ENCODE measurements at regions not wholly inside any gene's neighbourhood (a gene's known extent, or its start where the extent isn't known, plus 50 kb on each side); places are given as distances from the start of the nearest gene placed in this dataset.

DNA sequence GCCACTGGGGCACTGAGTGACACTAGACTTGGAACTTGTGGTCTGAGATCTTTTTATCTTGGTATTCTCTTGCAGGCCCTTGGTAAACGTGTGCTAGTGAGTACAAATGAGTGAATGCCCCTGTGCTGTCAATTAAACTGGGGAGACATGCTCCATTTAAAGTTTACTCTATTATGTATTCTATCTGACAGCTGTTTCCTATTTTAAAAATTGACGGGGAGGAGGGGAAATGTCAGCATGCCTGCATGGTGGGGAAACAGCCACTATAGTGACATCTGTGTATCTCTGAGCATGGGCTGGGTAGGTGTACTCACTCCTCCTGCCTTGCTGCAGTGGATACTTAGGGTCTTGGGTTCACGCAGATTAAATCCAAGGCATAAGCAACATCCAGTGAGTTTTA is 59.0 kb upstream of the IKBKE start:
- Histone ChIP-seq H3K4me1 (ENCODE audit: control insufficient read depth in 2 of 3, insufficient read depth in 2 of 3, low read depth in 1 of 3, low read length in 3 of 3) (no peaks in the 10 kb centered on the region), H3K36me3 (ENCODE audit: control insufficient read depth in 2 of 3, insufficient read depth in 3 of 3, low read length in 3 of 3) (no peaks in the 10 kb centered on the region), H3K9me3 (ENCODE audit: control insufficient read depth in 2 of 3, insufficient read depth in 1 of 3, low read length in 3 of 3) (no peaks in the 10 kb centered on the region), H3K27ac (ENCODE audit: low read depth in 2 of 2, low read length in 2 of 2) (no peak overlapping the region), H3K4me3 (ENCODE audit: low read length in 3 of 3) (no peak overlapping the region), H3K27me3 (ENCODE audit: control insufficient read depth, insufficient read depth, low read length) (no peaks in the 10 kb centered on the region), H3K9ac (ENCODE audit: low read length in 3 of 3) (no peak overlapping the region)
- FAIRE-seq (no peak), DNase-seq (no peak)
- TF ChIP-seq, protein P1, sequence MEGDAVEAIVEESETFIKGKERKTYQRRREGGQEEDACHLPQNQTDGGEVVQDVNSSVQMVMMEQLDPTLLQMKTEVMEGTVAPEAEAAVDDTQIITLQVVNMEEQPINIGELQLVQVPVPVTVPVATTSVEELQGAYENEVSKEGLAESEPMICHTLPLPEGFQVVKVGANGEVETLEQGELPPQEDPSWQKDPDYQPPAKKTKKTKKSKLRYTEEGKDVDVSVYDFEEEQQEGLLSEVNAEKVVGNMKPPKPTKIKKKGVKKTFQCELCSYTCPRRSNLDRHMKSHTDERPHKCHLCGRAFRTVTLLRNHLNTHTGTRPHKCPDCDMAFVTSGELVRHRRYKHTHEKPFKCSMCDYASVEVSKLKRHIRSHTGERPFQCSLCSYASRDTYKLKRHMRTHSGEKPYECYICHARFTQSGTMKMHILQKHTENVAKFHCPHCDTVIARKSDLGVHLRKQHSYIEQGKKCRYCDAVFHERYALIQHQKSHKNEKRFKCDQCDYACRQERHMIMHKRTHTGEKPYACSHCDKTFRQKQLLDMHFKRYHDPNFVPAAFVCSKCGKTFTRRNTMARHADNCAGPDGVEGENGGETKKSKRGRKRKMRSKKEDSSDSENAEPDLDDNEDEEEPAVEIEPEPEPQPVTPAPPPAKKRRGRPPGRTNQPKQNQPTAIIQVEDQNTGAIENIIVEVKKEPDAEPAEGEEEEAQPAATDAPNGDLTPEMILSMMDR (IDR thresholded peaks at IDR 0.05; ENCODE audit: borderline replicate concordance, extremely low read depth, insufficient read depth) = no peak
- intact Hi-C loops (cut with DNase I) = no loop called here

DNA sequence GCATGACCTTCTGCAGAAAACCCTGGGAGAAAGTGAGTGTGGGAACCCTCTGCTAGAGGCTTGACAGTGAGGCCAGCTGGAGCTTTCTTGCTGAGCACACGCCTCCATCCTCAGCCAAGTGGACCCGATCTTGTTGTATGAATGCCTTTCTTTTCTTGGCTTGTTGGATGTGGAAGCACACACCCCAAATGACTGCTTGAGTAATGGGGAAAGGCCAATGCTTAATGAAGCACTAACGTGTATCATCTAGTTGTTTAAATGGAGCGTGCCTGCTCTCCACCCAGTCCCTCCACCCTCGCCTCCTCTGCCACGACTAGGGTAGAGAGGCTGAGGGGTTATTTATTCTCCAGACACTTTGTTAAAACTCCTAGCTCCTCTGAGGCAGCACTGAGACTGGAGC is 54.3 kb upstream of the IKBKE start:
- intact Hi-C loops (cut with DNase I) = no loop called here
- no peaks in the 10 kb centered on the region for H3K4me1 ChIP-seq (ENCODE audit: control insufficient read depth in 2 of 3, insufficient read depth in 2 of 3, low read depth in 1 of 3, low read length in 3 of 3)
- no peaks in the 10 kb centered on the region for H3K27me3 ChIP-seq (ENCODE audit: control insufficient read depth, insufficient read depth, low read length)
- no peaks in the 10 kb centered on the region for H3K9me3 ChIP-seq (ENCODE audit: control insufficient read depth in 2 of 3, insufficient read depth in 1 of 3, low read length in 3 of 3)
- FAIRE-seq (no peak), DNase-seq (peak in 4 of 5 donors; percentile 19 to 53 (median 42))
- no peak overlapping the region for H3K4me3 ChIP-seq (ENCODE audit: low read length in 3 of 3)
- H3K27ac ChIP-seq (ENCODE audit: low read depth in 2 of 2, low read length in 2 of 2) = no peak overlapping the region
- H3K9ac ChIP-seq (ENCODE audit: low read length in 3 of 3) = no peak overlapping the region
- H3K36me3 ChIP-seq (ENCODE audit: control insufficient read depth in 2 of 3, insufficient read depth in 3 of 3, low read length in 3 of 3) = peaks cover 0 to 3% (median 2%) of the 10 kb centered on the region in 3 donors
- TF ChIP-seq, protein P1 (IDR thresholded peaks at IDR 0.05; ENCODE audit: borderline replicate concordance, extremely low read depth, insufficient read depth) = no peak

DNA sequence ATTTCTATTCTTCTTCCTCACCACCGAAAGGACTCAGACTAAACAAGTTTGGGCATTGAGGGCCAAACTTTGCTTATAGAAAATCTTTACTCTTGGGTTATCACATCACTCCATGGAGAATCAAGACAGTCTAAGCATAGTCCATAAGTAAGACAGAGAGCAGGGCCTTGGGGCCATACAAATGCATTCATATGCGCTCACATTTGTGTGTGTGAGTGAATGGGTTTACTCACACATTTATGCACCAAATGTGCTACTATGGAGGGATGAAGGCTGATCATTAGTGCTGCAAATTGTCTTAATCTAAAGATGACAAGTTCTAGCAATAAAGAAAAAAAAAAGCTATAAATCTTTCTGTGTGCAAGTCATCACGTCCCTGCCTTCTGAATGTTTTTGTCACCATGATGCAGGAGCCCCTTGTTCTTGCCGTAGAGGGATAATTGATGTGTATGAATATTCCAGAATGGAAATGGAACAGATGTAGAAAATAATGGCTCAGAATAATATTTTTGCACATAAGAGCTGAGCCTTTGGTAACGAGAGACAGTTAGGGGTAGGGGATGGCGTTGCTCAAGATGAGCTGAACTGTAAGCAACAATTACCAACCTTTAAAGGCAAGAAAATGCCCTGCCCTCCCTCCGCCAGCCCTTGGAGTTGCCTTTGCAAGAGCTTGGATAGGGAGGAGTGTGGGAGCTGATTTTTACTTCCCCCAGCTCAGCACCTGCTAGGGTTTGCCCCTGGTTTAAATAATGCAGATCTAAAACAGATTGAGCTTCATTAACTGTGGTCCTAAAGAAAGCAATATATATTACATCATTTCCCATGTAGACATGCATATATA is 52.3 kb upstream of the IKBKE start:
- Histone ChIP-seq H3K9ac (ENCODE audit: low read length in 3 of 3) (no peak overlapping the region), H3K4me1 (ENCODE audit: control insufficient read depth in 2 of 3, insufficient read depth in 2 of 3, low read depth in 1 of 3, low read length in 3 of 3) (no peaks in the 10 kb centered on the region), H3K27me3 (ENCODE audit: control insufficient read depth, insufficient read depth, low read length) (no peaks in the 10 kb centered on the region), H3K4me3 (ENCODE audit: low read length in 3 of 3) (no peak overlapping the region), H3K36me3 (ENCODE audit: control insufficient read depth in 2 of 3, insufficient read depth in 3 of 3, low read length in 3 of 3) (peaks cover 0 to 6% (median 2%) of the 10 kb centered on the region in 3 donors), H3K9me3 (ENCODE audit: control insufficient read depth in 2 of 3, insufficient read depth in 1 of 3, low read length in 3 of 3) (no peaks in the 10 kb centered on the region), H3K27ac (ENCODE audit: low read depth in 2 of 2, low read length in 2 of 2) (no peak overlapping the region)
- intact Hi-C loops (cut with DNase I) = no loop called here
- FAIRE-seq (no peak), DNase-seq (no peak)
- TF ChIP-seq, protein P1 (IDR thresholded peaks at IDR 0.05; ENCODE audit: borderline replicate concordance, extremely low read depth, insufficient read depth) = no peak
